Breast epithelium (tissue), 4 donors: ENCODE measurements at regions not wholly inside any gene's neighbourhood (a gene's known extent, or its start where the extent isn't known, plus 50 kb on each side); places are given as distances from the start of the nearest gene placed in this dataset.

Experiments
- DNase-seq, 2 donors: peaks; one replicate each; pipeline ENCODE4 v3.0.0-alpha.2; 2019; ENCODE audit warnings: low spot score in 2 of 2
- H3K27ac ChIP-seq, 2 donors: fragments of 200-600 bp; sonication (generic) in 1 of 2; one replicate each; pipeline ENCODE4 v1.5.1; 2016 to 2019; ENCODE audit warnings: mild to moderate bottlenecking in 1 of 2
- H3K27me3 ChIP-seq, 2 donors: fragments of 200-600 bp; sonication (generic) in 1 of 2; one replicate each; pipeline versions ENCODE4 v1.5.1 to v1.6.0; 2017 to 2019; ENCODE audit warnings: control low read depth in 1 of 2, mild to moderate bottlenecking in 1 of 2
- H3K36me3 ChIP-seq: fragments of 200-600 bp; one replicate; pipeline ENCODE4 v1.5.1; 2019
- H3K4me1 ChIP-seq, 2 donors: fragments of 200-600 bp; sonication (generic); one replicate each; pipeline ENCODE4 v1.5.1; 2016 to 2019; ENCODE audit warnings: control low read depth in 1 of 2
- H3K4me3 ChIP-seq, 3 donors: fragments of 200-600 bp; sonication (generic); 1 replicate in 2 of 3; 2 replicates in 1 of 3; pipeline ENCODE4 v1.5.1; 2016 to 2019; ENCODE audit warnings: mild to moderate bottlenecking in 3 of 3, moderate library complexity in 2 of 3
- H3K9me3 ChIP-seq, 2 donors: fragments of 200-600 bp; sonication (generic) in 1 of 2; one replicate each; pipeline ENCODE4 v1.5.1; 2016 to 2019; ENCODE audit warnings: control low read depth in 1 of 2
- CTCF ChIP-seq, 3 donors: fragments of 450-650 bp; IDR thresholded peaks; one replicate each; pipeline ENCODE4 v1.5.1; 2016 to 2017; ENCODE audit warnings: antibody characterized with exemption in 3 of 3, mild to moderate bottlenecking in 3 of 3, moderate library complexity in 3 of 3
- POLR2A ChIP-seq: fragments of 450-650 bp; IDR thresholded peaks from one replicate; pipeline ENCODE4 v1.6.1; 2016; ENCODE audit warnings: antibody characterized with exemption, mild to moderate bottlenecking, moderate library complexity
- POLR2AphosphoS5 ChIP-seq, 3 donors: sonication (generic); formaldehyde crosslinking; IDR thresholded peaks; one replicate each; pipeline ENCODE4 v1.6.1; 2017; ENCODE audit warnings: antibody characterized with exemption in 3 of 3
- intact Hi-C: fragments of 100-400 bp; cut with DNase I; formaldehyde crosslinking; loops from one replicate; pipeline ENCODE4 v1.15.1; 2023; ENCODE audit warnings: low total_unique reads

- no peak overlapping the region for H3K4me3 ChIP-seq
- no peak for DNase-seq
- H3K4me1 ChIP-seq = no peaks in the 10 kb centered on the region
- H3K27me3 ChIP-seq = no peaks in the 10 kb centered on the region
- no peaks in the 10 kb centered on the region for H3K36me3 ChIP-seq
- no peaks in the 10 kb centered on the region for H3K9me3 ChIP-seq
- H3K27ac ChIP-seq = no peak overlapping the region
- intact Hi-C loops = no loop called here
- TF ChIP-seq POLR2A = no peak
- TF ChIP-seq CTCF (IDR thresholded peaks at IDR 0.05) = no peak
- no peak for TF ChIP-seq POLR2AphosphoS5 (IDR thresholded peaks at IDR 0.05)
Observed at GRCh38 chr6:139425780-139426179, 51.3 kb upstream of the CITED2 start.

DNA sequence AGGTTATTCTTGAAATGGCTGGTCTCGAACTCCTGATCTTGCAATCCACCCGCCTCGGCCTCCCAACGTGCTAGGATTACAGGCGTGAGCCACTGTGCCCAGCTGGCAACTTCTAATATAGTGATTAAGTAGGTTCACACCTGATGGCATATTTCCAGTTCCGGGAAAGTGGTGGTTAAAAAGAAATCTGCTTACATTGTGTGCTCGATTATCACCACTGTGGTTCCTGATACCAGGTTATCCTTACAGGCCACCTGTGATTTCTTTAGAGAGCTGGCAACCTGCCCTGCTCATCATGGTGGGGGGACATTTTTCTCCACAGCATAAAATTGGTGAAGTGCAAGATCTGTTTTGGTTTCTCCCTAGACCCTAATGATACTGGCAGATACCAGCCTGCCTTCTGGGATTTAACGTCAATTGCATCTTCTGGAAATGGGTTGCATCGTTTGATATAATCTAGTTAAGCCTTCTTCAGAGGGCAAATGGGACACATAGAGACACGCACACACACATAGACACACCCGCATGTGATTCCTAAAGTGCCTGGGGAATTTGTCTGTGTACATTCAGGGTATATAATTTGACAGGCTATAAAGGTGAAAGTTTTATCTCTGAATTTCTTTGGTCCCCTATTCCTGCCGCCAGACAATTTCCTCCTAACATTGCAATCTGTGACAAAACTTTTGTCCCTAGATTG, 49.7 kb upstream of the CITED2 start:
- Histone ChIP-seq H3K36me3 (no peaks in the 10 kb centered on the region), H3K27me3 (no peaks in the 10 kb centered on the region), H3K9me3 (no peaks in the 10 kb centered on the region), H3K4me3 (no peak overlapping the region), H3K4me1 (no peaks in the 10 kb centered on the region), H3K27ac (no peak overlapping the region)
- no peak for TF ChIP-seq CTCF (IDR thresholded peaks at IDR 0.05)
- TF ChIP-seq POLR2AphosphoS5 (IDR thresholded peaks at IDR 0.05) = no peak
- TF ChIP-seq POLR2A = no peak
- intact Hi-C loops = no loop called here
- no peak for DNase-seq
